Esophagus (tissue), 2 donors: ENCODE measurements at regions not wholly inside any gene's neighbourhood (a gene's known extent, or its start where the extent isn't known, plus 50 kb on each side); places are given as distances from the start of the nearest gene placed in this dataset.

Source experiments
- H3K27ac ChIP-seq, 2 donors: one replicate each; pipeline ENCODE4 v1.5.1; 2013; ENCODE audit warnings: low read depth in 2 of 2, mild to moderate bottlenecking in 2 of 2, inconsistent platforms in 1 of 2, low read length in 1 of 2, moderate library complexity in 1 of 2
- H3K27me3 ChIP-seq, 2 donors: one replicate each; pipeline ENCODE4 v1.6.1; 2013; ENCODE audit warnings: low read length in 2 of 2, control low read depth in 1 of 2, mild to moderate bottlenecking in 1 of 2; ENCODE audit not compliant: insufficient read depth in 2 of 2, control insufficient read depth in 1 of 2
- H3K36me3 ChIP-seq, 2 donors: one replicate each; pipeline ENCODE4 v1.6.1; 2013; ENCODE audit warnings: low read length in 1 of 2; ENCODE audit not compliant: control insufficient read depth in 2 of 2, insufficient read depth in 2 of 2
- H3K4me1 ChIP-seq, 2 donors: one replicate each; pipeline ENCODE4 v1.6.1; 2013; ENCODE audit warnings: low read length in 1 of 2; ENCODE audit not compliant: control insufficient read depth in 2 of 2, insufficient read depth in 2 of 2
- H3K4me3 ChIP-seq, 2 donors: one replicate each; pipeline ENCODE4 v1.5.1; 2013; ENCODE audit warnings: low read length in 2 of 2, mild to moderate bottlenecking in 2 of 2, low read depth in 1 of 2, moderate library complexity in 1 of 2
- H3K9me3 ChIP-seq, 2 donors: one replicate each; pipeline ENCODE4 v1.6.1; 2013; ENCODE audit warnings: mild to moderate bottlenecking in 2 of 2, low read depth in 1 of 2, low read length in 1 of 2, moderate library complexity in 1 of 2; ENCODE audit not compliant: control insufficient read depth in 2 of 2, insufficient read depth in 1 of 2
- WGBS, 2 donors: extraction: QIAGEN DNeasy Blood & Tissue Kit; methylation state at CpG; one replicate each; pipeline ENCODE4 v1.1.7; 2013; 5-methylcytosine and 5-hydroxymethylcytosine counted together
- donor health status: healthy with polysubstance abuse.
- donor health status: Bipolar disorder and iron deficiency.

GRCh38 chr9:129524582-129525270 lies 96.2 kb downstream of the C9orf50 start:
- Histone ChIP-seq H3K27ac (no peak overlapping the region), H3K36me3 (no peaks in the 10 kb centered on the region), H3K27me3 (no peaks in the 10 kb centered on the region), H3K4me3 (no peak overlapping the region), H3K4me1 (no peaks in the 10 kb centered on the region), H3K9me3 (no peaks in the 10 kb centered on the region)
- WGBS, 2 donors = 62 to 68% methylated on average over 17 of the region's 17 CpGs

GRCh38 chr9:129523943-129524581 lies 96.8 kb downstream of the C9orf50 start:
- no peak overlapping the region for H3K27ac ChIP-seq
- no peaks in the 10 kb centered on the region for H3K27me3 ChIP-seq
- no peak overlapping the region for H3K4me3 ChIP-seq
- no peaks in the 10 kb centered on the region for H3K9me3 ChIP-seq
- 75 to 81% methylated on average over 8 of the region's 8 CpGs for WGBS, 2 donors
- H3K4me1 ChIP-seq = no peaks in the 10 kb centered on the region
- no peaks in the 10 kb centered on the region for H3K36me3 ChIP-seq

GRCh38 chr9:129522351-129522750 lies 98.5 kb downstream of the C9orf50 start:
- Histone ChIP-seq H3K27ac (no peak overlapping the region), H3K9me3 (no peaks in the 10 kb centered on the region), H3K36me3 (no peaks in the 10 kb centered on the region), H3K4me3 (no peak overlapping the region), H3K4me1 (no peaks in the 10 kb centered on the region), H3K27me3 (no peaks in the 10 kb centered on the region)
- WGBS, 2 donors = 57 to 62% methylated on average over 7 of the region's 7 CpGs

DNA sequence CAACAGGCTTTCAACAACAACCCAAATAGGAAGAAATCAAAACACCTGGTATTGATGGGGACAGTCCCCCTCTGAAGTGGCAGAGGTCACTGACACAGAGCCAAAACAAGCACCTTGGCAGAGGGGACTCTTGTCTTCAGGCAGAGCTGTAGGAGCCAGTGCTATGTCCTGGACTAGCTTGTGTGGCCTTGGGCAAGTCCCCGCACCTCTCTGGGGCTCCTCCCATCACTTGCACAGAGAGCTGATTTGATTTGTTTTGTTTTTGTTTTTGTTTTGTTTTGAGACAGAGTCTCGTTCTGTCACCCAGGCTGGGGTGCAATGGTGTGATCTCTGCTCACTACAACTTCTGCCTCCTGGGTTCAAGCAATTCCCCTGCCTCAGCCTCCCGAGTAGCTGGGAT lies 100.8 kb downstream of the C9orf50 start:
- Histone ChIP-seq H3K36me3 (no peaks in the 10 kb centered on the region), H3K9me3 (no peaks in the 10 kb centered on the region), H3K4me3 (no peak overlapping the region), H3K27me3 (no peaks in the 10 kb centered on the region), H3K27ac (no peak overlapping the region), H3K4me1 (no peaks in the 10 kb centered on the region)
- 78 to 80% methylated on average over 3 of the region's 3 CpGs for WGBS, 2 donors

DNA sequence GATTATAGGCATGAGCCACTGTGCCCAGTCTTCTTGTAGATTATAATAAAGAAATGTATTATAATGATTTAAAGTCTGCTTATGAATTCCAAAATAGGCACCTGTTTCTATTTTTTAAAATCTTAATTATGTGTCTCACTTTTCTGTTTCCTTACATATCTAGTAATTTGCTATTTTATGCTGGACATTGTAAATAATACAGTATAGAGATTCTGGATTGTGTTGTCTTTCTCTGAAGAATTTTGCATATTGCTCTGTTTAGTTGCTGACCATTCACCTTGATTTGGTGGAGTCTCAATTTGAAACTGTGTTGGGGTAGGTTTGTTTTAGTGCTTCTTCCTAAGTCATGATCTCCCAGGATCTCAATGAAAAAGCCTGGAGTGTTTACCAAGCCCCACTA lies 102.8 kb downstream of the C9orf50 start:
- Histone ChIP-seq H3K36me3 (no peaks in the 10 kb centered on the region), H3K4me1 (no peaks in the 10 kb centered on the region), H3K9me3 (peaks cover 9 to 10% of the 10 kb centered on the region in 2 donors), H3K27me3 (no peaks in the 10 kb centered on the region), H3K27ac (no peak overlapping the region), H3K4me3 (no peak overlapping the region)

GRCh38 chr9:129517006-129517405 lies 103.9 kb downstream of the C9orf50 start:
- Histone ChIP-seq H3K27ac (no peak overlapping the region), H3K27me3 (no peaks in the 10 kb centered on the region), H3K9me3 (peaks cover 9 to 10% of the 10 kb centered on the region in 2 donors), H3K4me3 (no peak overlapping the region), H3K4me1 (no peaks in the 10 kb centered on the region), H3K36me3 (no peaks in the 10 kb centered on the region)
- whole genome bisulfite sequencing, 2 donors = 93 to 95% methylated on average over 7 of the region's 7 CpGs

GRCh38 chr9:129514891-129515290 lies 106.0 kb downstream of the C9orf50 start:
- no peak overlapping the region for H3K27ac ChIP-seq
- H3K4me1 ChIP-seq = no peaks in the 10 kb centered on the region
- H3K36me3 ChIP-seq = no peaks in the 10 kb centered on the region
- peaks cover 9 to 10% of the 10 kb centered on the region in 2 donors for H3K9me3 ChIP-seq
- 72 to 87% methylated on average over 2 of the region's 2 CpGs for WGBS, 2 donors
- H3K27me3 ChIP-seq = no peaks in the 10 kb centered on the region
- no peak overlapping the region for H3K4me3 ChIP-seq

GRCh38 chr9:129514497-129514867 lies 106.4 kb downstream of the C9orf50 start:
- Histone ChIP-seq H3K27me3 (no peaks in the 10 kb centered on the region), H3K27ac (no peak overlapping the region), H3K9me3 (peaks cover 9 to 10% of the 10 kb centered on the region in 2 donors), H3K4me3 (no peak overlapping the region), H3K4me1 (no peaks in the 10 kb centered on the region), H3K36me3 (no peaks in the 10 kb centered on the region)
- 86 to 88% methylated on average over 1 to 3 of the region's 3 CpGs for WGBS, 2 donors

- Histone ChIP-seq H3K36me3 (no peaks in the 10 kb centered on the region), H3K4me1 (no peaks in the 10 kb centered on the region), H3K4me3 (no peak overlapping the region), H3K9me3 (peaks cover 9 to 10% of the 10 kb centered on the region in 2 donors), H3K27me3 (no peaks in the 10 kb centered on the region), H3K27ac (no peak overlapping the region)
- 93 to 94% methylated on average over 7 of the region's 7 CpGs for WGBS, 2 donors
Observed at GRCh38 chr9:129513856-129514496, 106.9 kb downstream of the C9orf50 start.
